Left ventricle myocardium inferior (tissue), 1 donor: ENCODE measurements at regions not wholly inside any gene's neighbourhood (a gene's known extent, or its start where the extent isn't known, plus 50 kb on each side); places are given as distances from the start of the nearest gene placed in this dataset.

Experiments used
- DNase-seq: peaks from one replicate; pipeline ENCODE4 v3.0.0-alpha.2; 2020
- H3K27ac ChIP-seq: fragments of 200-600 bp; replicated peaks from 2 replicates; pipeline ENCODE4 v1.8.0; 2021
- H3K27me3 ChIP-seq: fragments of 200-600 bp; 2 replicates; pipeline ENCODE4 v1.8.0; 2021; ENCODE audit warnings: low read depth
- H3K36me3 ChIP-seq: fragments of 200-600 bp; 2 replicates; pipeline ENCODE4 v1.8.0; 2021
- H3K4me1 ChIP-seq: fragments of 200-600 bp; 2 replicates; pipeline ENCODE4 v1.8.0; 2021
- H3K4me3 ChIP-seq: fragments of 200-600 bp; 2 replicates; pipeline ENCODE4 v1.8.0; 2021; ENCODE audit warnings: mild to moderate bottlenecking, moderate library complexity
- H3K9me3 ChIP-seq: fragments of 200-600 bp; replicated peaks from 2 replicates; pipeline ENCODE4 v1.8.0; 2021
- CTCF ChIP-seq: fragments of 200-600 bp; IDR thresholded peaks from 2 replicates; pipeline ENCODE4 v1.8.0; 2021; ENCODE audit warnings: antibody characterized with exemption, mild to moderate bottlenecking, borderline replicate concordance
- intact Hi-C: fragments of 100-400 bp; cut with micrococcal nuclease; formaldehyde crosslinking; loops from one replicate; pipeline ENCODE4 v1.11.0; 2022
- donor health status: DM: no; HTN: yes; CAD: no; lungs with severe emphysema.

DNA sequence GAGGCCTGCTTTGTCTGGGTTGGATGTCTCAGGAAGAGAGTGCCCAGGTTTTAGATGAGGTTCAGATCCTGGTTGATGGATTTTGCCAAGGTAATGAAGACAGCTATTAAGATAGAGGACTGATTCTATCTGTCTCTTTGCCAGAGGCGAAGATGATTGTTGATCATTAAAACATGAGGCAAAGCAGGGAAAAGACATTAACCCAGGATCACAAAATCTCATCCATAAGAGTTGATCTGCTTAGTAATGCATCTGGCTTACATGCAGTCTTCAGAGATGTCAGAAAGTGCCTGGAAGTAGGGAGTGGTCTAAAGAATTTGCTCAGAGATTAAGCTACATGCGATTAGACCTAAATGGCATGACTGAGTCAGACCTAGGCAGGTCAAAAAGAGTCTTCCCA, 229.6 kb upstream of the PLD5 start:
- Histone ChIP-seq H3K4me3 (no peak overlapping the region), H3K4me1 (no peaks in the 10 kb centered on the region), H3K9me3 (no peaks in the 10 kb centered on the region), H3K36me3 (no peaks in the 10 kb centered on the region), H3K27ac (no peak overlapping the region), H3K27me3 (no peaks in the 10 kb centered on the region)
- intact Hi-C loops, result no loop called here
- TF ChIP-seq CTCF, result no peak
- DNase-seq, result no peak

DNA sequence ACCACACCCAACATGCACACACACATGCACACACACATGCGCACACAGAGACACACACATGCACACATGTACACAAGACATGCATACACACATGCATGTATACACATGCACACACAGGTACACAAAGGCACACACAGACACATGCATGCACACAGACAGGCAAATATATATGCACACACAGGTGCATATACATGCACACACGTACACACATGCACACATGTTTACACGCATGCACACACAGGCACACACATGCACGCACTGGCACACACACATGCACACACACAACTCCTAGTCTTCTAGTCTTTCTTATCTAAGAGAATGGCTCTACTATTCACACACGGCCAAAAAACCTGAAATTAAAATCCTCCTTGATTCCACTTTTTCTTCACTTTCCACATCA, 222.7 kb upstream of the PLD5 start:
- no peak for DNase-seq
- H3K9me3 ChIP-seq, result no peaks in the 10 kb centered on the region
- H3K4me3 ChIP-seq, result no peak overlapping the region
- no peak overlapping the region for H3K27ac ChIP-seq
- intact Hi-C loops, result no loop called here
- no peaks in the 10 kb centered on the region for H3K27me3 ChIP-seq
- H3K4me1 ChIP-seq, result no peaks in the 10 kb centered on the region
- no peaks in the 10 kb centered on the region for H3K36me3 ChIP-seq
- no peak for TF ChIP-seq CTCF

DNA sequence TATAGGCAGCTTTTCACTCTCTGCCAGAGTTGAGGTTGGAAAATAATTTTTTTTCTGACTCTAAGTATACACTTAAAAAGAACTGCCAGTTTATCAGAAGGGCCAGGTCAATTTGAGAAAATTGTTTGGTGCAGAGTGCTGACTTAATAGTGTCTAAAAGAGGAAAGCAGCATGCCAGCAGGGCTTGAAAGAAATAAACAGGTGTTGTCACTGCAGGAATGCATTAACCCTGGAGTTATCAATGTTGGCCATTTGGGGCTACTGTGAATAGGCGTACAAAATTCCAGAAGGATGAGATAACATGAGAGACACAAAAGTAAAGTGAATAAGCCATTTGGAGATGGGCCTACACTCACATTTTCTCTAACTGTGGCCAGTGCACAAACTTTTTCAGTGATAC, 220.6 kb upstream of the PLD5 start:
- no peaks in the 10 kb centered on the region for H3K36me3 ChIP-seq
- no peak for TF ChIP-seq CTCF
- H3K9me3 ChIP-seq, result peaks cover 12% of the 10 kb centered on the region
- H3K4me1 ChIP-seq, result no peaks in the 10 kb centered on the region
- no peaks in the 10 kb centered on the region for H3K27me3 ChIP-seq
- intact Hi-C loops, result no loop called here
- H3K4me3 ChIP-seq, result no peak overlapping the region
- DNase-seq, result no peak
- H3K27ac ChIP-seq, result no peak overlapping the region

DNA sequence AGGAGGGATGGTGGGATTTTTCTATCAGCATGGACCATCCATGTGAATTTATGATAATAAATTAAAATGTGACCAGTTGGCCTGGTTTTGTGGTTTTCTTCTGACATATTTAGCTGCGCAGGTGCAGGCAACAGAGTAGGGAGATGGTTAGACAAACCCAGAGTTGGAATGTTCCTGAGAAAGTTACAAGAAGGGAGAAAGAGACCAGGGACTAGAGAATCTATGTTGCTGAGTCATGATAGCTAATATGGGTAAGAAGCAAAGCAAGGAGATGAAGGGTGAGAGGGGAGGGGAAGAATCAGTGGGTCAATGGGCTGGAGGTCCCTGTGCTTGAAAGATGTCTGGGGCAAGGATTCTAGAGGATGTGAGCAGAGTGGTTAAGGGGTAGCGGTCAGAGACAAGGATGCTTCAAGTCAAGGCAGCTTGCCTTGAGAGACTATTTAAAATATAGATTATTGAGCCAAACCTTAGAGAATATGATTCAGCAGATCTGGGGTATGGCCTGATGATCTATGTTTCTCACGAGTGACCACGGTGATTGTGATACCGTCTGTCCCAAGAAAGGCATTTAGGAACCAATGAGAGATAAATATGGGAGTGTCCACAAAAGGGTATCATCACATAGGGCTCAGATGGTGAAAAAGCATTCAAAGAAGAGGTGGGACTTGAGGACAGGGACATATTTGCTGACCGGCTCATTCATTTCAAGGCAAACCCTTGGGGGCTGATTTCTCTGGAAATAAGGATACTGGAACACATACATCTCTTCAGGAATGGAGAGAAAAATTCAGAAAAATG, 219.7 kb upstream of the PLD5 start:
- Histone ChIP-seq H3K27me3 (no peaks in the 10 kb centered on the region), H3K36me3 (no peaks in the 10 kb centered on the region), H3K9me3 (peaks cover 12% of the 10 kb centered on the region), H3K4me3 (no peak overlapping the region), H3K4me1 (no peaks in the 10 kb centered on the region), H3K27ac (no peak overlapping the region)
- DNase-seq, result no peak
- intact Hi-C loops, result no loop called here
- no peak for TF ChIP-seq CTCF

DNA sequence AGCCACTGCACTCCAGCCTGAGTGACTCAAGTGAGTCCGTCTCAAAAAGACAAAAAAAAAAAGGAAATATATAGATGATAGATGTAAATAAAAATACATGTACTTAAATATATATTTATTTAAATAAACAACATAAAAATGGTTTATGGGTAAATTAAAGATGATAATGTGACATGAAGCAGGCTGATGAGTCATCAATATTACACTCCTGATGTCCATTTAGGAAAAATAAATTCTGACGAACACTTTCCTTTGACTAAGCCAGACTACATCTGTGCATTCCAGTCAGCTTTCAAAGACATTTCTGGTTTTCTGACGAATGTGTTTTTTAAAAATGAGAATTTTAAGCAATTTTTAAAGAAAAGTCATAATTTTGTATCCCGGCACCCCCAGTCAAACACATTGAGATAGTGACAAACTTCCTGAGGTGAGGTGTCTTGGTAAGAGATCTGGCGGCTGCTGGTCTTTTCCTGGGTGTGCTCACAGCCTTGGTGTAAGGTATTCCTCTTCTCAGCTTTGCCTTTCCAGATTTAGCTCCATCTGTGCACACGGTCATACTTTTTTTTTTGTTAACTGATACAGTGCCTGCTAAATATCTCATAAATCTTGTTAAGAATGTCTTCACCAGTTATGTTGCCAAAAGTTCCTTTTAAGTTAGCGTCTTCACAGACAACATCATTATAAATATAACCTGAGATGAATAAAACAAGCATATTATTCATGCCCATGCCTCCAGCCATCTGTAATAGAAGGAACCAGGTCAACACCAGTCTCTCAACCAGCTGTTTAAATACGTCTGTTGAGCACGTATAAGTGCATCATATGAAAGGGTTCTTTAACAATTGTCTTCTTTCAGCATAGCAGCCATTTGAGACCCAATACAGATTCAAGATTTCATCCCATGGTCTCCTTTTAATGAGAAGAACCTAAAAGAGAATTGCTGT, 214.5 kb upstream of the PLD5 start:
- Histone ChIP-seq H3K27ac (no peak overlapping the region), H3K9me3 (peaks cover 12% of the 10 kb centered on the region), H3K4me3 (no peak overlapping the region), H3K36me3 (no peaks in the 10 kb centered on the region), H3K4me1 (peaks cover 6% of the 10 kb centered on the region), H3K27me3 (no peaks in the 10 kb centered on the region)
- intact Hi-C loops, result no loop called here
- DNase-seq, result no peak
- no peak for TF ChIP-seq CTCF
